ENCODE measurements at regions not wholly inside any gene's neighbourhood (a gene's known extent, or its start where the extent isn't known, plus 50 kb on each side); places are given as distances from the start of the nearest gene placed in this dataset.
"Not testable (repeated sequence)": the region's sequence is repeated elsewhere in the genome, so short reads cannot be mapped to it uniquely, and the experiment has no call there.

- H3K36me3 Mint-ChIP-seq (ENCODE audit: low read depth) = peaks cover 11% of the 10 kb centered on the region
- DNase-seq, H3K4me1 Mint-ChIP-seq, H3K27ac Mint-ChIP-seq, H3K4me3 Mint-ChIP-seq: not testable (repeated sequence)
- peaks cover 15% of the 10 kb centered on the region for H3K27me3 Mint-ChIP-seq (ENCODE audit: low read depth, poor library complexity)
- peaks cover 65% of the 10 kb centered on the region for H3K9me3 Mint-ChIP-seq
These were observed 56.4 kb upstream of the SLC22A9 start for GRCh38 chr11:63313198-63313597.

DNA sequence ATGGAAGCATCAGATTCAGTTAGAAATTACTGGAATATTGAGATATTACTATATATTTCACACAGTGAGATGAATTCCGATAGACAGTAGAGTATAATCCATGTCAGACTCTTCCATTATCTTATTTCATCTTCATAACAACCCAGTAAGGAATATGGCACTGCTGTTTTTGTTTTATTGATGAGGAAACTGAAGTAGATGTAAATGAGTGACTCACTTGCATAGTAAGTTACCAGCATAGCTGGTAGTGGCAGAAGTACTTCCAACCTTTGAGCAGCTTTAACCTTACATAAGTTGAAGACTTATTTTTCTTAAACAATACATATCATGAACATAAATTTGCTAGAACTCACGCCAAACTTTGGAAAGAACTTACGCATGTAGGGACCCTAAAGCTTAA is 54.9 kb upstream of the SLC22A25 start:
- H3K36me3 Mint-ChIP-seq (ENCODE audit: low read depth) = no peaks in the 10 kb centered on the region
- H3K9me3 Mint-ChIP-seq = peaks cover 16% of the 10 kb centered on the region
- DNase-seq = no peak

More for the DNA sequence above, 54.9 kb upstream of the SLC22A25 start:
- Mint-ChIP-seq H3K4me1 (no peaks in the 10 kb centered on the region), H3K27ac (no peak overlapping the region), H3K27me3 (ENCODE audit: low read depth, poor library complexity) (peaks cover 10% of the 10 kb centered on the region), H3K4me3 (no peak overlapping the region)
- TF ChIP-seq, protein P1, sequence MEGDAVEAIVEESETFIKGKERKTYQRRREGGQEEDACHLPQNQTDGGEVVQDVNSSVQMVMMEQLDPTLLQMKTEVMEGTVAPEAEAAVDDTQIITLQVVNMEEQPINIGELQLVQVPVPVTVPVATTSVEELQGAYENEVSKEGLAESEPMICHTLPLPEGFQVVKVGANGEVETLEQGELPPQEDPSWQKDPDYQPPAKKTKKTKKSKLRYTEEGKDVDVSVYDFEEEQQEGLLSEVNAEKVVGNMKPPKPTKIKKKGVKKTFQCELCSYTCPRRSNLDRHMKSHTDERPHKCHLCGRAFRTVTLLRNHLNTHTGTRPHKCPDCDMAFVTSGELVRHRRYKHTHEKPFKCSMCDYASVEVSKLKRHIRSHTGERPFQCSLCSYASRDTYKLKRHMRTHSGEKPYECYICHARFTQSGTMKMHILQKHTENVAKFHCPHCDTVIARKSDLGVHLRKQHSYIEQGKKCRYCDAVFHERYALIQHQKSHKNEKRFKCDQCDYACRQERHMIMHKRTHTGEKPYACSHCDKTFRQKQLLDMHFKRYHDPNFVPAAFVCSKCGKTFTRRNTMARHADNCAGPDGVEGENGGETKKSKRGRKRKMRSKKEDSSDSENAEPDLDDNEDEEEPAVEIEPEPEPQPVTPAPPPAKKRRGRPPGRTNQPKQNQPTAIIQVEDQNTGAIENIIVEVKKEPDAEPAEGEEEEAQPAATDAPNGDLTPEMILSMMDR (IDR thresholded peaks at IDR 0.05) = no peak
